Stimulated activated CD8-positive, alpha-beta memory T cell treated with anti-CD3 and anti-CD28 coated beads, Interleukin-12 subunit alpha, Interleukin-12 subunit beta, amount 100 ng/mL, for 1 hour (primary cell): ENCODE measurements at regions not wholly inside any gene's neighbourhood (a gene's known extent, or its start where the extent isn't known, plus 50 kb on each side); places are given as distances from the start of the nearest gene placed in this dataset.
"Not testable (repeated sequence)": the region's sequence is repeated elsewhere in the genome, so short reads cannot be mapped to it uniquely, and the experiment has no call there.

ENCODE experiments used
- DNase-seq: peaks from one replicate; pipeline ENCODE4 v3.0.0-alpha.2; 2020; ENCODE audit warnings: low read depth

GRCh38 chr4:14317351-14317750, 684.9 kb upstream of the CPEB2 start:
- no peak for DNase-seq

GRCh38 chr4:14318671-14319070, 683.6 kb upstream of the CPEB2 start:
- no peak for DNase-seq

- no peak for DNase-seq
Measured at GRCh38 chr4:14321723-14322122, 680.6 kb upstream of the CPEB2 start.

GRCh38 chr4:14323191-14323590, 679.1 kb upstream of the CPEB2 start:
- no peak for DNase-seq

- DNase-seq = no peak
Measured at GRCh38 chr4:14329228-14329627, 673.1 kb upstream of the CPEB2 start.

- no peak for DNase-seq
Measured at GRCh38 chr4:14333616-14334015, 668.7 kb upstream of the CPEB2 start.

- DNase-seq = no peak
Measured at GRCh38 chr4:14334166-14334565, 668.1 kb upstream of the CPEB2 start.

- DNase-seq = no peak
Measured at GRCh38 chr4:14335872-14336271, 666.4 kb upstream of the CPEB2 start.

GRCh38 chr4:14336656-14337055, 665.6 kb upstream of the CPEB2 start:
- no peak for DNase-seq

- DNase-seq = no peak
Measured at GRCh38 chr4:14337892-14338584, 664.2 kb upstream of the CPEB2 start.

GRCh38 chr4:14338585-14339265, 663.6 kb upstream of the CPEB2 start:
- DNase-seq = no peak

- no peak for DNase-seq
Measured at GRCh38 chr4:14339715-14340114, 662.6 kb upstream of the CPEB2 start.

GRCh38 chr4:14340321-14340720, 662.0 kb upstream of the CPEB2 start:
- DNase-seq = no peak

- DNase-seq = no peak
Measured at GRCh38 chr4:14343961-14344360, 658.3 kb upstream of the CPEB2 start.

GRCh38 chr4:14345356-14345775, 656.9 kb upstream of the CPEB2 start:
- DNase-seq = no peak

GRCh38 chr4:14347526-14347925, 654.8 kb upstream of the CPEB2 start:
- no peak for DNase-seq

GRCh38 chr4:14348506-14348905, 653.8 kb upstream of the CPEB2 start:
- DNase-seq = no peak

GRCh38 chr4:14358544-14359160, 643.6 kb upstream of the CPEB2 start:
- DNase-seq = not testable (repeated sequence)

- no peak for DNase-seq
Measured at GRCh38 chr4:14359991-14360390, 642.3 kb upstream of the CPEB2 start.

- no peak for DNase-seq
Measured at GRCh38 chr4:14361084-14361483, 641.2 kb upstream of the CPEB2 start.

GRCh38 chr4:14362385-14362784, 639.9 kb upstream of the CPEB2 start:
- DNase-seq = no peak

- DNase-seq = no peak
Measured at GRCh38 chr4:14364953-14365536, 637.2 kb upstream of the CPEB2 start.

GRCh38 chr4:14368391-14368790, 633.9 kb upstream of the CPEB2 start:
- no peak for DNase-seq
